Activated effector memory CD4-positive, alpha-beta T cell treated with anti-CD3 and anti-CD28 coated beads, Interleukin-2, amount 50 U/mL, for 16 hours (primary cell): ENCODE measurements at regions not wholly inside any gene's neighbourhood (a gene's known extent, or its start where the extent isn't known, plus 50 kb on each side); places are given as distances from the start of the nearest gene placed in this dataset.

Experiments used
- DNase-seq: peaks from one replicate; pipeline ENCODE4 v3.0.0-alpha.2; 2020

DNA sequence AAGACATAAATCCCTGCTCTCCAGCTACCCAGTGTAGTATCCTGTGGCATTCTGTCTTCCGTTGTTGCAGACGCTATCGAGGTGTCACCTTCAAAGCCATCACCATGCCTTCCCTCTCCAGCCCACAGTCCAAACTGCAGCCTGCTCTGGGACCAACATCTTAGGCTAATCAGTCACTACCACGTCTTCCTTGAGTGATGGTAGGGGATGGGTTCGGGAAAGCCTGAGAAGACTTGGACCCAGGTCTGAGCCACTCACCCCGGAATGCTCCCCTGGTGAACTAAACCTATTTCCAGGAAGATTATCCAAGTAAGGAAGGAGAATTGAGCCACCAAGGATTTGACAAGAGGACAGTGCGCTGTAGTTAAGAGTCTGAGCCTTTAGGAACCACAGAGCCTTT, 52.9 kb upstream of the IRX1 start:
- no peak for DNase-seq

DNA sequence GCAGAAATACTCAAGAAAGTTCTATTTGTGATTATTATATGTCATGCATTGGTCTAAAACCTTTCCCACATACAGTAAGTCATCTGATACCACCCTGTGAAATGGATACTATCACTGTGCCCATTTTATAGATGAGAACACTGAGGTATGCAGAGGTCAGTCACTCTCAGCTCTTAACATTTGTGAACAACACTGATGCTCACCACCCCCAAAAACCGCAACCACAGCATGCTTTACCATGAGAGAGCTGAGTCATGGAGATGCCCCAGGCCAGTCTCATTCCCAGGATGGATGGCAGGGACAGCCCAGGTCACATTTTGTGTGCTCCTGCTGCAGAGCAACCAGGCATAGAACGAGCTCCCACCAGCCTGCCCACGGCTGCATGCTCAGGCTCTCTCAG, 53.5 kb upstream of the IRX1 start:
- DNase-seq: no peak

GRCh38 chr5:3538886-3539285, 56.7 kb upstream of the IRX1 start:
- DNase-seq: no peak

DNA sequence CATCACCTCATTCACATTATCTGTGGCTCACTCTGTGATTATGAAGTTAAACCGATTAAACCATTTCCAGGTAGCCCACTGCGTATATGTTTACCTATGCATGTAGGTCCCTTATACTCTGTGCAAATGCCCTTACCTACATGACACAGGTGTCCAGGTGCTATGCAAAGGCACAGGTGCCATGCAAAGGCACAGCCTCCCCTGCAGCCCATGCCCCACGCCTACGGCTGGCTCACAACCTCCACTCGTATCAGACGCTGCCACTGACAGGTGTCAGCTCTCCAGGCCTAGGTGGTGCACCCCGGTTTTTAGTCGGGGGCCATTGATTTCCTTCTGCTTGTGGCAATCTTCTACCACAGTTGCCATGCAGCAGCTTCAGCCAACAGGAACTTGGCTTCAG, 57.7 kb upstream of the IRX1 start:
- no peak for DNase-seq

DNA sequence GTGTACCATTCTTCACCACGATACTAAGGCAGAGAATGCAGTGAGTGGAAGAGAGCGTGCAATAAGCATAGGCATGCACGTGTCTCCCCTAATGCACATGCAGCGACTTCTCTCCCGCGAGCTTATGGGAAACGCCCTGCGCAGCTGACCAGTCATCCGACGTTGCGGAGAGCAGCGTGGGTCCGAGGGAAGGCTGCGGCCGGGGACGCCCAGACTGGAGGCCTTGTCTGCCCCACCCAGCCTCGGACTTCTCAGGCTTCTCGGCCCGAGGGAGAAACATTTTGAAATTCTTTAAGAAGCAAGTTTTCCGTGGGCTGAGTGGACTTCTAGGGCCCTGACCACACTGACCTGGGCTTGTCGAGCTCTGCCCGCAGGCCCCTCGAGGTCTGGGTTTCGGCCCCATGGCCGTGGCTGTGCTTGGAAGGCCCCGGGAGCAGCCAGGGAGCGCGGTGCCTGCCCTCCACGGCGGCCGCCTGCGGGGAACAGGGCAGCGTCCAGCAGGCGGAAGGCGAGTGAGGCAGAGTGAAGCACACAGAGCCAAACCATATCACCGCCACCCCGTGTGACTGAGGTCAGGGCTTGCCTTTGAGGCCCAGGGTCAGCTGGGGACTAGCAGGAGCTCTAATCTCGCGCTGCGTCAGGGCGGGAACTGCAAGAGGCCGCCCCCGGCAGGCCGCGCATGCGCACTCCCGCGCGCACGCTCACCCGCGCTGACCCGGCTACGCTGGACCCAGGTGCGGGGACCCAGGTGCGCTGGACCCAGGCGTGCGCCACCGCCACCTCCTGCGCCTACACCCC, 60.0 kb upstream of the IRX1 start:
- no peak for DNase-seq

DNA sequence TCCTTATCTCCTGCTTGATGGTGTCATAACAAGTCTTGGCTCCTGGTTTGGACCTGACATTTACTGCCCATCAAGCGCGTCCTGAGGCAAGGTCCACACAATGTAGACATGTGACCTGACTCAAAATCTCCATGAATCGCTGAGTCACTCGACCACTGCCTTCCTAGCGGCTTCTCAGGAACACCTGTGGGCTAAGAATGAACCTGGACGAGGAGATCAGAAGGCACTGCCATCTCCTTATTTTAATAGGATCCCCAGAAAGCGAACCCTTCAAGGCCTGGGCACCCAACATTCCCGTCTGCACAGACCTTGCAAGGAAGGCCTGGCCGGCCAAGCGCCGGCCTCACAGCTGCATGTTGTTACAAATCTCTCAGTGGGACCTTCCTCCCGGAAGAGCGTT, 60.6 kb upstream of the IRX1 start:
- DNase-seq: no peak

- DNase-seq: no peak
These were observed 64.2 kb upstream of the IRX1 start for GRCh38 chr5:3531320-3531986.

GRCh38 chr5:3530251-3530650, 65.4 kb upstream of the IRX1 start:
- no peak for DNase-seq

DNA sequence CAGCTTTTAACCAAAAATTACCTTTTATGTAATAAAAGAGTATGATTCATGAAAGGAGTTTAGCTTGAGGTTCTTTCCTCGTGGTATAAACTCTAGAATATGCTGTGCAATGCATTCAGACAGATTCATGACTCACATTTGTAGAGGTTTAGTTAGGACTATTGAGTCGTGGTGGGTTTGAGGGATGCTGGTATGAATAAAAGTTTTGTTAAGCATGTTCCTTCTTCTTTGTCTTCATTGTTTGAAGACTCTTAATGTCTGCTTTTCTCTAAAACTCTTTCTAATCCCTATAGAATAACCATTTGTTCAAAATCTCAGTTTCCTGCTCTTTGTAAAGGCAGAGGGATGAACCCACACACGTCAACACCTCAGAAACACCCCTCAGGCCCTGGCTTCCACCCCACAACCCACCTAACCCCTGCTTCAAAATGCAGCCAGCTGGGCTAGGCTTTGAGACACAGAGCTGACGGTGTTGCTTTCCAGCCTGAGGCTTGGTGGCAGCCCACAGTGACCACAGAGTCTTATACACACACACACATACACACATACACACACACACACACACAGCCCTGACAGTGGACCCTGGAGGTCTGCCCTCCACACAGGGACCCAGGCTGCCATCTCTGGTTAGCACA, 69.0 kb upstream of the IRX1 start:
- no peak for DNase-seq

- no peak for DNase-seq
These were observed 73.1 kb upstream of the IRX1 start for GRCh38 chr5:3522491-3522890.

DNA sequence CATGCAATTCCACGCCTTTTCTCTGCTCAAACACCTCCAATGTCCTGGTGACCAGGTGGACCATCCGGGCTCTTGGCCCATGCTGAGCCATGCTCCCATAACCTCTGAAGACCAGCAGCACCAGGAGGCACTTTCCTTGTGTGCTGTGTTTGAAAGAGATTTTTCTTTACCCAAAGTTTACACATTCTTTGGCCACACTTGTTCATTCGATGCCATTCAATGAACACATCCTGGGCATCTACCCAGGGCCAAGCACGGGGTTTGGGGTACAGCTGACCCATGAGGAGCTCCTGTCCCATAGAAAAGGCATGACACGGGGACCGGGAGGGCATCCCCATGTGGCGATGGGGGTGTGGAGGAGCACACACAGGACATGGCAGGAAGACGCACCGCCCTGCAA, 77.1 kb upstream of the IRX1 start:
- DNase-seq: no peak

DNA sequence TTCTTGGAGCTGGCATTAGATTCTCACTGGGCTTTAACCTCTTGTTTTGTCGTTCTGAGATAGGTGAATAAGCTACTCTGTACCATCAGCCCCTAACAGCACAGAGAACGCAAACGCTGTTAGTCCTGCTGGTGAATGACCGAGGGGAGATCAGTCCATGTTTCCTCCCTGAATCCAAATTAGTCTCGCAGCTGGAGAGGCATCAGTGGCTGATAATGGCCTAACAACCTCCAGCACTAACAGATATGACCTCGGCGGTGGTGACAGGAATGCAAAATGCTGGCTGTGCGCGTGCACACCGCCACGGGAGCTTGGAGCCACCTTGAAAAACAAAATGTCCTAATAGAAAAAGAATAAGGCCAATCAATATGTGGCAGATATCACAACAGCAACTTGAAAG, 77.6 kb upstream of the IRX1 start:
- DNase-seq: no peak

GRCh38 chr5:3517348-3517747, 78.3 kb upstream of the IRX1 start:
- DNase-seq: no peak

DNA sequence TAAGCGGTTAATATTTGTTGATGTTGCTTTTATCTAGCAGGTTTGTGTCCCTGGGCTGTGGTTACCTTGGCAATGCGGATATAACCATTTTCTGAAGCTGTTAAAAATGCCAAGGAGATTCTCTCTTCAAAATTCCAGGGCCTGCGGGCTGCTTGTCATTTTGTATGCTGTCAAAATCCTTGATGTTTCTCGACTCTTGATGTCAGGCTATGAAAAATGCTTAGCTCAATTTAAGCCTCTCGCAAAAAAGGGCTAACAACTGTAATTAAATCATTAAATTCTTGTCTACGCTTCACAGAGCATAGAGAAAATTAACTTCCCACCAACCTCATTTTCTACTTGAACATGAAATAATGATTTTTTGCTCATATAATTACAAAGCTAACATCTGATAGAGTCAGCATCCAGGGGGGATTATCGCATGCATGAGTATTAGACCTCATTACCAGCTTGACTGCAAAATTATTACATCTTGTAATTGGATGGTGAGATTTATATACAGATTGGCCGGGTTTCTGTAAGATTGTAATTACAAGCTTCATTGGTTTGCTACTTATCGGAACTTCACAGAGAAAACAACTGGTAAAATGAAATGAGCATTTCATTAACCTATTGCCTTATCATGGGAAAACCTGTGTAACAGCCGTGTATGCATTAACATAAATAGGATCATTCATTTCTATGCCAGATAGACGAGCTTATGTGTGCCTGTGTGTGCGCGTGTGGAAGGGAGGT, 83.1 kb upstream of the IRX1 start:
- no peak for DNase-seq

DNA sequence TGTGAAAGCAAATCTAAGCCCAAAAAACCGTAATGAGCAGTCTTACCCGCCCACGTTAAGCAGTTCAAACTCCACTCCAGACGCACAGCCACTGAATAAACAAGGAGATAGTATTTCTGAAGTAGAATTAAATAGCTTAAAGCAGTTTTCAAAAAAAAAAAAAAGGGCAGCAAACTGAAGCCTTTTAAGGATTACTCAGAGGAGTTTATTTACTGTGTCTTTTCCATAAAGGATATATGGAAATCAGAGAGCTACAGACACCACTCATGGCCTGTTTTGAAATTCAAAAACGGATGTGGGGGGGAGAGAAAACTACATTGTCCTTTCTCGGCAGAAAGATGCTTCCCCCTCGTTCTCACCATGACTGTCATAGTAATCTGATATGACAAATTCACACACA, 83.7 kb upstream of the IRX1 start:
- DNase-seq: no peak

DNA sequence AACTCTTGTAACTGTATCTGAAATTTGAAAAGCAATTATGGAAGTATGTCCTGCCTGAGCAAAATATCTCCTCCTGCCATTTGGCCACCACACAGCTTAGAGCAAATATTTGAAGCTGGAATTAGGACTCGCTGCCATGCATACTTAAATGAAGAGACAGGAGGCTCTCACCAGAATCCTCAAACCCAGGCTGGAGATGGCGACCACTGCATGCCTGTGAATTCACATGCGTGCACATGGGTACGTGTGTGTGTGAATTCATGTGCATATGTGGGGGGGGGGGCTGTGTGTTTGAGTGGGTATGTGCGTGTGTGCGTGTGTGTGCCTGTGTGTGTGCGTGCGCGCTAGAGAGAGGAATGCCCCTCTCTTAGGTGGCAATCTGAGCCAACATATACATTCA, 84.1 kb upstream of the IRX1 start:
- DNase-seq: no peak

DNA sequence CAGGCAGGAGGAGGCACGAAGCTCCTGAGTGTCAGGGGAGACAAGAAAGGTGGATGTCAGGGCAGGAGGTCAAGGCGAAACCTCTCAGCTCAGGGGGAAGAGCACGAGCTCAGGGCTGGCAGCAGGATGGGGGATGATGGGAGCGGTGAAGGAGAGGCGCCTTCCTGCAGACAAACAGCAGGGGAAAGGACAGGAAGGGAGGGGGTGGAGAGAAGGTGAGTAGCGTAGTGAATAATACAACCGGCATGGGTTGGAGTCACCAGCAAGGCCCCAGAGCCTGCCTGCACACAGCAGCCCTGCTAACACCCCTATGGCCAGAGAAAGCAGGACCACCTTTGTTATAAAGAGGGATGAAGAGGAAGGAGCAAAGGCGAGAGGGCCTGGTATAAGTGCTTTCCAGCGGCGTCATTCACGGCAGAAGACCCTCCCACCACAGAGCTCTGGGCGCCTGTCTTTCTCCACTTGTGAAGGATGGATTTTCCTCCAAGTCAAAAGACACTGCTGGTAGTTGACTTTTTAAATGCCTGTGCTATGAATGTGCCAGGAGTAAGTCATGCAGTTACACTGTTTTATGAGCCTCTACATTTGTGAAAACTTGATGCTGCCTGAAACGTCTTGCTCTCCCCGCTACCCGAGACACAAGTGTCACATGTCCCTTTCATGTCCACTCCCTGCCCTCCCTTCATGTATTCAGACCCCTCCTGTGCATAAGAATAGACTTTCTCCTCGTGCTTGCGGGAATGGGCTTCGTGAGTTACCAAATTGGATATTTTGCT, 84.8 kb upstream of the IRX1 start:
- no peak for DNase-seq

DNA sequence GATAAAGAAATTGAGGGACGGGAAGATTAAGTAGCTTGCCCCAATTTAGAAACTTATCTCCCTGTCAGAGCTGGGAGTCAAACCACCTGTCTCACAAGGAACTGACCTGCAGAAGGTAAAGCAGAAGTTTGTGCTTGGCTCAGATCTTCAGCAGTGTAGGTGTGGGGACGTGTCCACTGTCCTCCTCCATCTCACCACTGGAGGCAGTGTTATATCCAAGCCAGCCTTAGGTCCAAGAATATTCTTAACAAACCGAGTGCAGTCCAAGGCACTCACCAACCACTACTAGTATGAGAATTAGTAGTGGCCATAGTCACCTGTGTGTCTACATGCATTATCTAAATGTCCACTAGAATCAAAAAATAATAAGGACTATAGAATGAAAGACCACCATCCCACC, 86.3 kb upstream of the IRX1 start:
- DNase-seq: no peak

- DNase-seq: no peak
These were observed 87.2 kb upstream of the IRX1 start for GRCh38 chr5:3508395-3508794.

- DNase-seq: no peak
These were observed 104.6 kb upstream of the IRX1 start for GRCh38 chr5:3490957-3491507.

DNA sequence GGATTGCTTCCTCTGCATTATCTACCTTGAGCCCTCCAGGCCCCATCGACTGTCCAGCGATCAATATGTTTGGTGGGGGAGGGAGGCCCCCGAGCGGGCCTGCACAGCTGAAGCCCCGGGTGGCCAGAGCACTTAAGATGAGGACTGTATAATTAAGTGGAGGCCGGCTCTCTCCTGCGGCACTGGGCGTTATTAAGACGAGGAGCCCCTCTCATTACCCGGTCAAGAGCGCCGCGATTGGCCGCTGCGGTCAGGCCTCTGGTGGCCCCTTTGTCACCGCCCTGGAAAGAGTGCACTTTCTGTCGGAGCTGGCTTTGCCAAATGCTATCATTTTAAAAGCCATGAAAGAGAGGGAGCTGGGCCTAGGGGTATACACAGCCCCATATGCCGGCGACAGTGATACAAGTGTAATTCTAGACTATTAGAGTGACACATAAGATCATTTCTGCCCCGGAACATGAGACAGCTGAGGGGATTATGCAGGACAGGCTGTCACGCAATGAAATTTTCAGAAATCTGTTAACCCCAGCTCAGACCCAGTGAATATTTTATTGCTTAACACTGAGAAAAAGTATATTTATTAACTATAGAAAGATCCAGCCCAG, 106.3 kb upstream of the IRX1 start:
- no peak for DNase-seq

GRCh38 chr5:3484836-3485235, 110.8 kb upstream of the IRX1 start:
- DNase-seq: no peak
